GM23338 (cell line): ENCODE measurements at regions not wholly inside any gene's neighbourhood (a gene's known extent, or its start where the extent isn't known, plus 50 kb on each side); places are given as distances from the start of the nearest gene placed in this dataset.

Source experiments
- ATAC-seq: fragments of 200-7000 bp; cut with Tn5 transposase; 3 replicates; pipeline ENCODE4 v1.9.1; 2020
- DNase-seq: peaks from one replicate; pipeline ENCODE4 v3.0.0-alpha.2; 2015; ENCODE audit warnings: low spot score
- H2AFZ ChIP-seq: fragments of 200-600 bp; sonication (generic); 2 replicates; pipeline ENCODE4 v1.8.0; 2016; ENCODE audit warnings: antibody characterized with exemption, mild to moderate bottlenecking, moderate library complexity
- H3F3A ChIP-seq: fragments of 200-600 bp; sonication (generic); replicated peaks from 2 replicates; pipeline ENCODE4 v1.8.0; 2017; ENCODE audit warnings: antibody characterized with exemption, mixed run types, low read depth
- H3K27ac ChIP-seq: fragments of 200-600 bp; sonication (generic); 2 replicates; pipeline ENCODE4 v1.6.1; 2016; ENCODE audit warnings: low read depth
- H3K27me3 ChIP-seq: fragments of 200-600 bp; sonication (generic); 2 replicates; pipeline ENCODE4 v1.8.0; 2016; ENCODE audit warnings: mild to moderate bottlenecking, mixed run types, moderate library complexity; ENCODE audit not compliant: insufficient read depth
- H3K36me3 ChIP-seq: fragments of 200-600 bp; sonication (generic); 2 replicates; pipeline ENCODE4 v1.8.0; 2016; ENCODE audit warnings: mild to moderate bottlenecking; ENCODE audit not compliant: insufficient read depth
- H3K4me1 ChIP-seq: fragments of 200-600 bp; sonication (generic); 2 replicates; pipeline ENCODE4 v1.8.0; 2016; ENCODE audit warnings: mild to moderate bottlenecking, moderate library complexity; ENCODE audit not compliant: insufficient read depth
- H3K4me2 ChIP-seq: fragments of 200-600 bp; sonication (generic); 2 replicates; pipeline ENCODE4 v1.7.1; 2017; ENCODE audit warnings: mixed run types
- H3K4me3 ChIP-seq: fragments of 200-600 bp; sonication (generic); 2 replicates; pipeline ENCODE4 v1.6.1; 2016; ENCODE audit warnings: mixed run types
- H3K79me2 ChIP-seq: fragments of 200-600 bp; sonication (generic); replicated peaks from 2 replicates; pipeline ENCODE4 v1.8.0; 2017; ENCODE audit warnings: mild to moderate bottlenecking; ENCODE audit not compliant: insufficient read depth
- H3K9me2 ChIP-seq: fragments of 200-600 bp; sonication (generic); 2 replicates; pipeline ENCODE4 v1.8.0; 2017; ENCODE audit not compliant: insufficient read depth
- H4K20me1 ChIP-seq: fragments of 200-600 bp; sonication (generic); replicated peaks from 2 replicates; pipeline ENCODE4 v1.8.0; 2017; ENCODE audit warnings: mild to moderate bottlenecking; ENCODE audit not compliant: insufficient read depth
- H3K27ac Mint-ChIP-seq: 2 replicates; pipeline ENCODE4 v1.8.0; 2020; ENCODE audit warnings: inconsistent platforms, mild to moderate bottlenecking, moderate library complexity, mixed read lengths
- H3K27me3 Mint-ChIP-seq: 3 replicates; pipeline ENCODE4 v1.8.0; 2022; ENCODE audit warnings: low read depth, mild to moderate bottlenecking, moderate library complexity, mixed read lengths, inconsistent platforms; ENCODE audit not compliant: insufficient read depth, poor library complexity
- H3K36me3 Mint-ChIP-seq: 3 replicates; pipeline ENCODE4 v1.8.0; 2021; ENCODE audit warnings: low read depth, mild to moderate bottlenecking, inconsistent platforms, moderate library complexity, mixed read lengths
- H3K4me1 Mint-ChIP-seq: 3 replicates; pipeline ENCODE4 v1.8.0; 2020; ENCODE audit warnings: mild to moderate bottlenecking, inconsistent platforms, mixed read lengths
- H3K4me3 Mint-ChIP-seq: 3 replicates; pipeline ENCODE4 v1.8.0; 2021; ENCODE audit warnings: moderate library complexity, mild to moderate bottlenecking, inconsistent platforms, mixed read lengths
- H3K9me3 Mint-ChIP-seq: 3 replicates; pipeline ENCODE4 v1.8.0; 2020; ENCODE audit warnings: moderate library complexity, mild to moderate bottlenecking, inconsistent platforms, mixed read lengths
- CREB1 ChIP-seq: fragments of 250-450 bp; sonication (Bioruptor Pico); IDR thresholded peaks from 2 replicates; pipeline ENCODE4 v1.5.0; 2020; ENCODE audit warnings: low read depth, mild to moderate bottlenecking, moderate library complexity
- EZH2 ChIP-seq: fragments of 200-600 bp; sonication (generic); IDR thresholded peaks from one replicate; pipeline ENCODE4 v1.8.0; 2017; ENCODE audit warnings: antibody characterized with exemption, mild to moderate bottlenecking, low read depth; ENCODE audit not compliant: unreplicated experiment
- EZH2phosphoT487 ChIP-seq: fragments of 200-600 bp; sonication (generic); IDR thresholded peaks from one replicate; pipeline ENCODE4 v1.8.1; 2018; ENCODE audit warnings: antibody characterized with exemption; ENCODE audit not compliant: unreplicated experiment
- JUNB ChIP-seq: IDR thresholded peaks from one replicate; pipeline ENCODE4 v1.6.1; 2016; ENCODE audit warnings: antibody characterized with exemption; ENCODE audit not compliant: unreplicated experiment
- NANOG ChIP-seq: IDR thresholded peaks from 2 replicates; pipeline ENCODE4 v1.6.1; 2016; ENCODE audit warnings: antibody characterized with exemption, borderline replicate concordance
- POLR2AphosphoS5 ChIP-seq: IDR thresholded peaks from 2 replicates; pipeline ENCODE4 v1.6.1; 2016; ENCODE audit warnings: antibody characterized with exemption, low read depth
- STAT1 ChIP-seq: IDR thresholded peaks from one replicate; pipeline ENCODE4 v1.6.1; 2016; ENCODE audit warnings: antibody characterized with exemption; ENCODE audit not compliant: unreplicated experiment
- ZNF114 ChIP-seq: fragments of 250-450 bp; sonication (Bioruptor Pico); IDR thresholded peaks from 2 replicates; pipeline ENCODE4 v1.5.0; 2020; ENCODE audit warnings: mild to moderate bottlenecking, moderate library complexity
- ZNF331 ChIP-seq: fragments of 250-450 bp; sonication (Bioruptor Pico); IDR thresholded peaks from 2 replicates; pipeline ENCODE4 v1.5.0; 2020; ENCODE audit warnings: low read depth, mild to moderate bottlenecking, moderate library complexity
- TF ChIP-seq, protein P1 (sequence below): IDR thresholded peaks from 2 replicates; pipeline ENCODE4 v1.6.1; 2016; ENCODE audit warnings: antibody characterized with exemption
- TF ChIP-seq, protein P2 (sequence below): IDR thresholded peaks from one replicate; pipeline ENCODE4 v1.6.1; 2018; ENCODE audit warnings: antibody characterized with exemption; ENCODE audit not compliant: unreplicated experiment

DNA sequence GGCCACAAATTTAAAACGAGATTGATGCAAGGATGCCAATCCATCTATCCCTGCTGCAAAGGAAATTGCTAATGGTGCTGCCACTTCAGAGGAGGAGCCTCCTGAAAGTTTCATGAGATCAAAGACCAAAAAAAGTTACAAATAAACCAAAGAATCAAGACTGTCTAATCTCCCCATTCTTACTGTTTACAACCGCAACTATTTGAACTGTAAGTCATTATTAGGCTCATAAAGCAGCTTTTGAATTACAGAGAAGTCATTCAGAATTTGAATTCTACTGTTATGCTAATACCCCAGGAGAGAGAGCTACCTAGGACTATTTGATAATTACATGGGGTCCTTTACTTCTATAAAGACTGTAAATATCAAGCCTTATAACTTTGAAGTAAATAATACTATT lies 1613.6 kb upstream of the WWC1 start:
- H2AFZ ChIP-seq, result no peak overlapping the region
- TF ChIP-seq, protein P1, sequence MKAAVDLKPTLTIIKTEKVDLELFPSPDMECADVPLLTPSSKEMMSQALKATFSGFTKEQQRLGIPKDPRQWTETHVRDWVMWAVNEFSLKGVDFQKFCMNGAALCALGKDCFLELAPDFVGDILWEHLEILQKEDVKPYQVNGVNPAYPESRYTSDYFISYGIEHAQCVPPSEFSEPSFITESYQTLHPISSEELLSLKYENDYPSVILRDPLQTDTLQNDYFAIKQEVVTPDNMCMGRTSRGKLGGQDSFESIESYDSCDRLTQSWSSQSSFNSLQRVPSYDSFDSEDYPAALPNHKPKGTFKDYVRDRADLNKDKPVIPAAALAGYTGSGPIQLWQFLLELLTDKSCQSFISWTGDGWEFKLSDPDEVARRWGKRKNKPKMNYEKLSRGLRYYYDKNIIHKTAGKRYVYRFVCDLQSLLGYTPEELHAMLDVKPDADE, result no peak
- TF ChIP-seq NANOG, result peak; percentile 45; the same call in 1 of the 2 replicates
- H3K9me2 ChIP-seq, result no peaks in the 10 kb centered on the region
- H3K4me3 ChIP-seq, result no peak overlapping the region
- ATAC-seq (no peak), DNase-seq (no peak)
- no peak overlapping the region for H3K4me3 Mint-ChIP-seq
- no peaks in the 10 kb centered on the region for H3K79me2 ChIP-seq
- peaks cover 10% of the 10 kb centered on the region; the same call in 2 of the 3 replicates for H3K9me3 Mint-ChIP-seq
- no peaks in the 10 kb centered on the region for H3K27me3 Mint-ChIP-seq
- H3F3A ChIP-seq, result no peaks in the 10 kb centered on the region
- H3K36me3 ChIP-seq, result no peaks in the 10 kb centered on the region
- H3K27me3 ChIP-seq, result no peaks in the 10 kb centered on the region
- H3K4me2 ChIP-seq, result peak overlapping the region; percentile 46
- H3K4me1 ChIP-seq, result peaks cover 25% of the 10 kb centered on the region
- peaks cover 19% of the 10 kb centered on the region for H3K4me1 Mint-ChIP-seq
- H3K27ac ChIP-seq, result no peak overlapping the region
- H4K20me1 ChIP-seq, result no peaks in the 10 kb centered on the region
- no peak overlapping the region for H3K27ac Mint-ChIP-seq
- H3K36me3 Mint-ChIP-seq, result peaks cover 9% of the 10 kb centered on the region; the same call in 2 of the 3 replicates

DNA sequence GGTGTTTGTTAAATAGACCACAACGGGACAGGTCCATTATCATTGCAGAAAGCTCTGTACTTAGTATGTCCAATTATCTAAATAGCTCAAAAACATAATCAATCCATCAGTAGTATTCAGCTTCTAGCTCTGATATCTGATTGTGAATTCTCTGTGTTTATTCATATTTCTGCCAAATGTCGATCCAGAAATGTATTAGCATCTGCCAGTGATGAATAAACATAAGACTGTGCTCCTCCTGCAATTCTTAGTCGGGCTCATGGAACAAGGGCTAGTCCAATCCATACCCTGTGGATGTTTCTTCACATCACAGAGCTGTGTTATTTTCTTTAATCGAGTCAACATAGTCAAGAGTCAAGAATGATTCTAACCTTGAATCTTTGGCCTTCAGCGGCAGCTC lies 1612.1 kb upstream of the WWC1 start:
- H3K36me3 ChIP-seq, result no peaks in the 10 kb centered on the region
- H3K4me2 ChIP-seq, result no peak overlapping the region
- Mint-ChIP-seq H3K27ac (no peak overlapping the region), H3K36me3 (peaks cover under 1% of the 10 kb centered on the region; the same call in 1 of the 3 replicates), H3K4me3 (no peak overlapping the region), H3K27me3 (no peaks in the 10 kb centered on the region), H3K4me1 (peaks cover 18% of the 10 kb centered on the region), H3K9me3 (peaks cover under 1% of the 10 kb centered on the region; the same call in 1 of the 3 replicates)
- DNase-seq, result no peak
- H3K27me3 ChIP-seq, result no peaks in the 10 kb centered on the region
- no peaks in the 10 kb centered on the region for H3F3A ChIP-seq
- no peak overlapping the region for H3K27ac ChIP-seq
- no peaks in the 10 kb centered on the region for H3K9me2 ChIP-seq
- ATAC-seq, result no peak
- TF ChIP-seq STAT1, result no peak
- TF ChIP-seq NANOG, result no peak
- TF ChIP-seq CREB1, result no peak
- no peak for TF ChIP-seq JUNB
- no peak for TF ChIP-seq EZH2phosphoT487
- TF ChIP-seq EZH2, result no peak
- TF ChIP-seq POLR2AphosphoS5, result no peak
- TF ChIP-seq ZNF114 (CRISPR knock-in tag), result no peak
- no peak for TF ChIP-seq ZNF331
- TF ChIP-seq, protein P1, result no peak
- TF ChIP-seq, protein P2, sequence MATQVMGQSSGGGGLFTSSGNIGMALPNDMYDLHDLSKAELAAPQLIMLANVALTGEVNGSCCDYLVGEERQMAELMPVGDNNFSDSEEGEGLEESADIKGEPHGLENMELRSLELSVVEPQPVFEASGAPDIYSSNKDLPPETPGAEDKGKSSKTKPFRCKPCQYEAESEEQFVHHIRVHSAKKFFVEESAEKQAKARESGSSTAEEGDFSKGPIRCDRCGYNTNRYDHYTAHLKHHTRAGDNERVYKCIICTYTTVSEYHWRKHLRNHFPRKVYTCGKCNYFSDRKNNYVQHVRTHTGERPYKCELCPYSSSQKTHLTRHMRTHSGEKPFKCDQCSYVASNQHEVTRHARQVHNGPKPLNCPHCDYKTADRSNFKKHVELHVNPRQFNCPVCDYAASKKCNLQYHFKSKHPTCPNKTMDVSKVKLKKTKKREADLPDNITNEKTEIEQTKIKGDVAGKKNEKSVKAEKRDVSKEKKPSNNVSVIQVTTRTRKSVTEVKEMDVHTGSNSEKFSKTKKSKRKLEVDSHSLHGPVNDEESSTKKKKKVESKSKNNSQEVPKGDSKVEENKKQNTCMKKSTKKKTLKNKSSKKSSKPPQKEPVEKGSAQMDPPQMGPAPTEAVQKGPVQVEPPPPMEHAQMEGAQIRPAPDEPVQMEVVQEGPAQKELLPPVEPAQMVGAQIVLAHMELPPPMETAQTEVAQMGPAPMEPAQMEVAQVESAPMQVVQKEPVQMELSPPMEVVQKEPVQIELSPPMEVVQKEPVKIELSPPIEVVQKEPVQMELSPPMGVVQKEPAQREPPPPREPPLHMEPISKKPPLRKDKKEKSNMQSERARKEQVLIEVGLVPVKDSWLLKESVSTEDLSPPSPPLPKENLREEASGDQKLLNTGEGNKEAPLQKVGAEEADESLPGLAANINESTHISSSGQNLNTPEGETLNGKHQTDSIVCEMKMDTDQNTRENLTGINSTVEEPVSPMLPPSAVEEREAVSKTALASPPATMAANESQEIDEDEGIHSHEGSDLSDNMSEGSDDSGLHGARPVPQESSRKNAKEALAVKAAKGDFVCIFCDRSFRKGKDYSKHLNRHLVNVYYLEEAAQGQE, result no peak
- no peaks in the 10 kb centered on the region for H4K20me1 ChIP-seq
- peaks cover 21% of the 10 kb centered on the region for H3K4me1 ChIP-seq
- H3K79me2 ChIP-seq, result no peaks in the 10 kb centered on the region
- no peak overlapping the region for H2AFZ ChIP-seq
- H3K4me3 ChIP-seq, result no peak overlapping the region
